ENCODE measurements at regions not wholly inside any gene's neighbourhood (a gene's known extent, or its start where the extent isn't known, plus 50 kb on each side); places are given as distances from the start of the nearest gene placed in this dataset.

- no peak for TF ChIP-seq CTCF (conservative IDR thresholded peaks at IDR 0.05)
- TF ChIP-seq EZH2 (IDR thresholded peaks at IDR 0.05; ENCODE audit: low read depth): no peak
These were observed 764.5 kb downstream of the TUSC7 start for GRCh38 chr3:117473981-117474538.

All from PC-9 (cell line).